HEK293T (cell line): ENCODE measurements at regions not wholly inside any gene's neighbourhood (a gene's known extent, or its start where the extent isn't known, plus 50 kb on each side); places are given as distances from the start of the nearest gene placed in this dataset.

Source experiments
- CTCF ChIA-PET: fragments of 350-600 bp; formaldehyde crosslinking; extraction: SDS; loops from one replicate; lab custom pipeline; 2021; ENCODE audit warnings: antibody characterized with exemption, inconsistent platforms; lab: Yijun Ruan, JAX
- POLR2A ChIA-PET: fragments of 350-600 bp; formaldehyde crosslinking; extraction: SDS; loops from one replicate; lab custom pipeline; 2020; ENCODE audit warnings: antibody characterized with exemption, inconsistent platforms; lab: Yijun Ruan, JAX
- DNase-seq: peaks from one replicate; pipeline ENCODE4 v3.0.0; 2012; ENCODE audit warnings: mixed read lengths; ENCODE audit errors: extremely low spot score
- ARNT ChIP-seq: fragments of 450-650 bp; IDR thresholded peaks from 2 replicates; pipeline ENCODE4 v1.6.1; 2017; ENCODE audit warnings: mild to moderate bottlenecking
- BHLHE40 ChIP-seq: fragments of 450-650 bp; IDR thresholded peaks from 2 replicates; pipeline ENCODE4 v1.6.1; 2016; ENCODE audit warnings: mild to moderate bottlenecking, moderate library complexity, borderline replicate concordance
- CTBP1 ChIP-seq: fragments of 450-650 bp; IDR thresholded peaks from 2 replicates; pipeline ENCODE4 v1.6.1; 2016; ENCODE audit warnings: borderline replicate concordance
- ELF4 ChIP-seq: fragments of 450-650 bp; IDR thresholded peaks from 2 replicates; pipeline ENCODE4 v1.6.1; 2017; ENCODE audit warnings: antibody characterized with exemption
- FOXA1 ChIP-seq: fragments of 450-650 bp; IDR thresholded peaks from 2 replicates; pipeline ENCODE4 v1.6.1; 2016; ENCODE audit warnings: mild to moderate bottlenecking
- FOXK2 ChIP-seq: fragments of 450-650 bp; IDR thresholded peaks from 2 replicates; pipeline ENCODE4 v1.6.1; 2016; ENCODE audit warnings: mild to moderate bottlenecking
- FOXM1 ChIP-seq: fragments of 450-650 bp; IDR thresholded peaks from 2 replicates; pipeline ENCODE4 v1.6.1; 2017; ENCODE audit warnings: mild to moderate bottlenecking, borderline replicate concordance
- HDGF ChIP-seq: fragments of 450-650 bp; IDR thresholded peaks from 2 replicates; pipeline ENCODE4 v1.6.1; 2017; ENCODE audit warnings: antibody characterized with exemption, borderline replicate concordance
- L3MBTL2 ChIP-seq: fragments of 450-650 bp; conservative IDR thresholded peaks from 2 replicates; pipeline ENCODE4 v1.6.1; 2016; ENCODE audit warnings: mild to moderate bottlenecking
- LEF1 ChIP-seq: fragments of 450-650 bp; IDR thresholded peaks from 2 replicates; pipeline ENCODE4 v1.6.1; 2017; ENCODE audit warnings: mild to moderate bottlenecking, borderline replicate concordance
- NFRKB ChIP-seq: fragments of 450-650 bp; IDR thresholded peaks from 2 replicates; pipeline ENCODE4 v1.6.1; 2016; ENCODE audit warnings: mild to moderate bottlenecking, moderate library complexity
- PKNOX1 ChIP-seq: fragments of 450-650 bp; IDR thresholded peaks from 2 replicates; pipeline ENCODE4 v1.6.1; 2016
- SP1 ChIP-seq: fragments of 450-650 bp; IDR thresholded peaks from 2 replicates; pipeline ENCODE4 v1.6.1; 2017
- SUZ12 ChIP-seq: fragments of 450-650 bp; IDR thresholded peaks from 2 replicates; pipeline ENCODE4 v1.6.1; 2016; ENCODE audit warnings: mild to moderate bottlenecking
- TARDBP ChIP-seq: fragments of 450-650 bp; IDR thresholded peaks from 2 replicates; pipeline ENCODE4 v1.6.1; 2016
- ZNF384 ChIP-seq: fragments of 450-650 bp; IDR thresholded peaks from 2 replicates; pipeline ENCODE4 v1.6.1; 2016

GRCh38 chr20:24360531-24360930 lies 108.9 kb upstream of the SYNDIG1 start:
- TF ChIP-seq FOXA1 (no peak), LEF1 (no peak), FOXM1 (no peak), ELF4 (no peak), NFRKB (no peak), SUZ12 (no peak), ZNF384 (no peak)
- ChIA-PET POLR2A (no interaction called here), CTCF (no interaction called here)
- no peak for DNase-seq

GRCh38 chr20:24359321-24360027 lies 110.0 kb upstream of the SYNDIG1 start:
- CTCF ChIA-PET = no interaction called here
- POLR2A ChIA-PET = no interaction called here
- TF ChIP-seq BHLHE40 (no peak), ZNF384 (no peak), HDGF (no peak), ARNT (no peak), SP1 (no peak)
- DNase-seq = no peak

- POLR2A ChIA-PET = no interaction called here
- no peak for TF ChIP-seq LEF1
- TF ChIP-seq FOXM1 = no peak
- TF ChIP-seq SUZ12 = no peak
- TF ChIP-seq SP1 = no peak
- TF ChIP-seq ELF4 = no peak
- TF ChIP-seq BHLHE40 = no peak
- no peak for TF ChIP-seq HDGF
- TF ChIP-seq FOXK2 = no peak
- TF ChIP-seq FOXA1 = no peak
- no peak for TF ChIP-seq ZNF384
- TF ChIP-seq L3MBTL2 = no peak
- no peak for TF ChIP-seq PKNOX1
- TF ChIP-seq TARDBP = no peak
- TF ChIP-seq ARNT = no peak
- TF ChIP-seq CTBP1 = no peak
- DNase-seq = no peak
- CTCF ChIA-PET = no interaction called here
These were observed 111.5 kb upstream of the SYNDIG1 start for GRCh38 chr20:24357931-24358330.

- no peak for TF ChIP-seq FOXK2
- no peak for TF ChIP-seq SP1
- no peak for TF ChIP-seq CTBP1
- no peak for TF ChIP-seq PKNOX1
- TF ChIP-seq HDGF = no peak
- TF ChIP-seq SUZ12 = no peak
- TF ChIP-seq L3MBTL2 = no peak
- no peak for TF ChIP-seq TARDBP
- no peak for TF ChIP-seq NFRKB
- ChIA-PET POLR2A (no interaction called here), CTCF (no interaction called here)
- no peak for DNase-seq
These were observed 112.3 kb upstream of the SYNDIG1 start for GRCh38 chr20:24357177-24357576.

- CTCF ChIA-PET = interaction anchor here (1.2 kb wide), 1 partner anchor 400 kb away, joined by 3 read pairs; no protein-coding TSS in a partner anchor
- POLR2A ChIA-PET = no interaction called here
- no peak for TF ChIP-seq TARDBP
- no peak for TF ChIP-seq FOXA1
- no peak for TF ChIP-seq LEF1
- TF ChIP-seq ZNF384 = no peak
- no peak for TF ChIP-seq NFRKB
- no peak for TF ChIP-seq SP1
- no peak for TF ChIP-seq L3MBTL2
- TF ChIP-seq HDGF = no peak
- no peak for TF ChIP-seq PKNOX1
- no peak for TF ChIP-seq FOXK2
- TF ChIP-seq ARNT = no peak
- TF ChIP-seq CTBP1 = no peak
- TF ChIP-seq BHLHE40 = no peak
- no peak for DNase-seq
These were observed 116.2 kb upstream of the SYNDIG1 start for GRCh38 chr20:24353135-24353690.

- POLR2A ChIA-PET = no interaction called here
- CTCF ChIA-PET = no interaction called here
- TF ChIP-seq L3MBTL2 = no peak
- TF ChIP-seq NFRKB = no peak
- TF ChIP-seq PKNOX1 = no peak
- no peak for TF ChIP-seq FOXM1
- no peak for TF ChIP-seq SP1
- TF ChIP-seq FOXK2 = no peak
- no peak for TF ChIP-seq BHLHE40
- no peak for DNase-seq
These were observed 118.5 kb upstream of the SYNDIG1 start for GRCh38 chr20:24350923-24351368.
